Upper lobe of left lung (tissue), 6 donors: ENCODE measurements at regions not wholly inside any gene's neighbourhood (a gene's known extent, or its start where the extent isn't known, plus 50 kb on each side); places are given as distances from the start of the nearest gene placed in this dataset.

ENCODE experiments used
- ATAC-seq, 2 donors: fragments of 200-7000 bp; cut with Tn5 transposase; one replicate each; pipeline ENCODE4 v1.9.1; 2022; ENCODE audit warnings: mild to moderate bottlenecking in 2 of 2, moderate library complexity in 2 of 2; ENCODE audit not compliant: low FRiP score in 2 of 2
- DNase-seq, 2 donors: peaks; one replicate each; pipeline ENCODE4 v3.0.0-alpha.2; 2019 to 2020
- H3K27ac ChIP-seq, 4 donors: fragments of 200-600 bp; sonication (generic); one replicate each; pipeline ENCODE4 v1.5.1; 2016 to 2019
- H3K27me3 ChIP-seq, 4 donors: fragments of 200-600 bp; sonication (generic); one replicate each; pipeline ENCODE4 v1.5.1; 2017 to 2019
- H3K36me3 ChIP-seq, 4 donors: fragments of 200-600 bp; sonication (generic); one replicate each; pipeline ENCODE4 v1.5.1; 2016 to 2019
- H3K4me1 ChIP-seq, 4 donors: fragments of 200-600 bp; sonication (generic); one replicate each; pipeline ENCODE4 v1.5.1; 2018 to 2019
- H3K4me3 ChIP-seq, 4 donors: fragments of 200-600 bp; sonication (generic); one replicate each; pipeline ENCODE4 v1.5.1; 2017 to 2019; ENCODE audit warnings: mild to moderate bottlenecking in 2 of 4, moderate library complexity in 1 of 4
- H3K9me3 ChIP-seq, 4 donors: fragments of 200-600 bp; sonication (generic); one replicate each; pipeline ENCODE4 v1.5.1; 2018 to 2019
- CTCF ChIP-seq, 6 experiments: fragments of 450-650 bp in 4 of 6; fragments of 200-600 bp in 2 of 6; sonication (generic) in 2 of 6; IDR thresholded peaks; one replicate each; pipeline ENCODE4 v1.5.1; 2016 to 2019; ENCODE audit warnings: antibody characterized with exemption in 6 of 6
- EP300 ChIP-seq, 4 donors: sonication (generic); formaldehyde crosslinking; IDR thresholded peaks; one replicate each; pipeline ENCODE4 v1.5.1; 2017; ENCODE audit warnings: antibody characterized with exemption in 4 of 4, control low read depth in 2 of 4
- POLR2A ChIP-seq, 4 donors: fragments of 450-650 bp; IDR thresholded peaks; one replicate each; pipeline ENCODE4 v1.5.1; 2016 to 2017; ENCODE audit warnings: antibody characterized with exemption in 4 of 4, mild to moderate bottlenecking in 2 of 4
- POLR2AphosphoS5 ChIP-seq, 2 donors: sonication (generic); formaldehyde crosslinking; IDR thresholded peaks; one replicate each; pipeline ENCODE4 v1.5.1; 2017; ENCODE audit warnings: antibody characterized with exemption in 2 of 2
- WGBS, 2 donors: methylation state at CpG; one replicate each; pipeline ENCODE4 v1.1.5; 2017 to 2018; 5-methylcytosine and 5-hydroxymethylcytosine counted together
- donor health status: DM: no; HTN: no; CAD: no; lungs with moderate emphysema.
- donor health status: DM: no; HTN: yes; CAD: no; lungs with severe emphysema.

- ATAC-seq: no peak
- H3K36me3 ChIP-seq: no peaks in the 10 kb centered on the region
Measured at GRCh38 chr20:11018668-11019170, 344.9 kb upstream of the JAG1 start.

GRCh38 chr20:11020712-11021111 lies 346.9 kb upstream of the JAG1 start:
- Histone ChIP-seq H3K4me3 (no peak overlapping the region), H3K4me1 (no peaks in the 10 kb centered on the region), H3K36me3 (no peaks in the 10 kb centered on the region), H3K27ac (no peak overlapping the region), H3K9me3 (no peaks in the 10 kb centered on the region), H3K27me3 (no peaks in the 10 kb centered on the region)
- ATAC-seq (no peak), DNase-seq (no peak)
- 85 to 95% methylated on average over 1 of the region's 1 CpG for WGBS, 2 donors
- no peak for TF ChIP-seq POLR2A (IDR thresholded peaks at IDR 0.05)
- no peak for TF ChIP-seq CTCF (IDR thresholded peaks at IDR 0.05)
- TF ChIP-seq POLR2AphosphoS5 (IDR thresholded peaks at IDR 0.05): no peak
- no peak for TF ChIP-seq EP300 (IDR thresholded peaks at IDR 0.05)

More at GRCh38 chr20:11018668-11019170, 344.9 kb upstream of the JAG1 start:
- no peak overlapping the region for H3K4me3 ChIP-seq
- TF ChIP-seq POLR2A (IDR thresholded peaks at IDR 0.05) (no peak), POLR2AphosphoS5 (IDR thresholded peaks at IDR 0.05) (no peak), EP300 (IDR thresholded peaks at IDR 0.05) (no peak), CTCF (IDR thresholded peaks at IDR 0.05) (no peak)
- no peak for DNase-seq
- no peak overlapping the region for H3K27ac ChIP-seq
- H3K9me3 ChIP-seq: no peaks in the 10 kb centered on the region
- peaks cover 0 to 5% (median 3%) of the 10 kb centered on the region in 4 donors for H3K4me1 ChIP-seq
- no peaks in the 10 kb centered on the region for H3K27me3 ChIP-seq
- WGBS, 2 donors: 87 to 97% methylated on average over 6 of the region's 6 CpGs

- no peak for DNase-seq
- H3K4me3 ChIP-seq: no peak overlapping the region
- H3K9me3 ChIP-seq: peaks cover 0 to 4% (median 0%) of the 10 kb centered on the region in 4 donors
- H3K4me1 ChIP-seq: no peaks in the 10 kb centered on the region
- no peaks in the 10 kb centered on the region for H3K36me3 ChIP-seq
- no peak for ATAC-seq
- H3K27me3 ChIP-seq: no peaks in the 10 kb centered on the region
- TF ChIP-seq POLR2A (IDR thresholded peaks at IDR 0.05): no peak
- no peak for TF ChIP-seq POLR2AphosphoS5 (IDR thresholded peaks at IDR 0.05)
- no peak for TF ChIP-seq EP300 (IDR thresholded peaks at IDR 0.05)
- no peak for TF ChIP-seq CTCF (IDR thresholded peaks at IDR 0.05)
- H3K27ac ChIP-seq: no peak overlapping the region
- 84 to 94% methylated on average over 3 of the region's 3 CpGs for WGBS, 2 donors
Measured at GRCh38 chr20:11027224-11027623, 353.4 kb upstream of the JAG1 start.

GRCh38 chr20:11030351-11030750 lies 356.6 kb upstream of the JAG1 start:
- H3K4me3 ChIP-seq: no peak overlapping the region
- no peaks in the 10 kb centered on the region for H3K4me1 ChIP-seq
- WGBS, 2 donors: 98 to 100% methylated on average over 2 of the region's 2 CpGs
- no peaks in the 10 kb centered on the region for H3K36me3 ChIP-seq
- ATAC-seq (no peak), DNase-seq (no peak)
- H3K27me3 ChIP-seq: no peaks in the 10 kb centered on the region
- TF ChIP-seq CTCF (IDR thresholded peaks at IDR 0.05) (no peak), POLR2A (IDR thresholded peaks at IDR 0.05) (no peak), POLR2AphosphoS5 (IDR thresholded peaks at IDR 0.05) (no peak), EP300 (IDR thresholded peaks at IDR 0.05) (no peak)
- no peak overlapping the region for H3K27ac ChIP-seq
- H3K9me3 ChIP-seq: peaks cover 0 to 4% (median 0%) of the 10 kb centered on the region in 4 donors

GRCh38 chr20:11031300-11031699 lies 357.5 kb upstream of the JAG1 start:
- 81 to 89% methylated on average over 2 of the region's 2 CpGs for WGBS, 2 donors
- Histone ChIP-seq H3K36me3 (no peaks in the 10 kb centered on the region), H3K27ac (no peak overlapping the region), H3K4me3 (no peak overlapping the region), H3K9me3 (peaks cover 0 to 4% (median 0%) of the 10 kb centered on the region in 4 donors), H3K4me1 (no peaks in the 10 kb centered on the region), H3K27me3 (no peaks in the 10 kb centered on the region)
- DNase-seq (no peak), ATAC-seq (no peak)
- TF ChIP-seq CTCF (IDR thresholded peaks at IDR 0.05) (no peak), EP300 (IDR thresholded peaks at IDR 0.05) (no peak), POLR2A (IDR thresholded peaks at IDR 0.05) (no peak), POLR2AphosphoS5 (IDR thresholded peaks at IDR 0.05) (no peak)
